Lower leg skin (tissue), 3 donors: ENCODE measurements at regions not wholly inside any gene's neighbourhood (a gene's known extent, or its start where the extent isn't known, plus 50 kb on each side); places are given as distances from the start of the nearest gene placed in this dataset.

Source experiments
- CTCF ChIP-seq, 3 donors: fragments of 450-650 bp; IDR thresholded peaks; one replicate each; pipeline ENCODE4 v1.5.1; 2016; ENCODE audit warnings: antibody characterized with exemption in 3 of 3, mild to moderate bottlenecking in 3 of 3, moderate library complexity in 2 of 3
- POLR2A ChIP-seq, 2 donors: fragments of 450-650 bp; IDR thresholded peaks; one replicate each; pipeline ENCODE4 v1.6.1; 2016 to 2017; ENCODE audit warnings: antibody characterized with exemption in 2 of 2, mild to moderate bottlenecking in 1 of 2, moderate library complexity in 1 of 2

- TF ChIP-seq CTCF (IDR thresholded peaks at IDR 0.05) (no peak), POLR2A (IDR thresholded peaks at IDR 0.05) (no peak)
Measured at GRCh38 chr11:45057938-45058646, 88.3 kb upstream of the PRDM11 start.
